Erythroblast (primary cell): ENCODE measurements at regions not wholly inside any gene's neighbourhood (a gene's known extent, or its start where the extent isn't known, plus 50 kb on each side); places are given as distances from the start of the nearest gene placed in this dataset.

Experiments used
- GATA1 ChIP-seq: IDR thresholded peaks from 2 replicates; pipeline ENCODE4 v1.6.1; 2011; ENCODE audit warnings: low read depth, mild to moderate bottlenecking, control low read depth, low read length, moderate library complexity
- POLR2A ChIP-seq: IDR thresholded peaks from 2 replicates; pipeline ENCODE4 v1.6.1; 2011; ENCODE audit warnings: mild to moderate bottlenecking, low read length

DNA sequence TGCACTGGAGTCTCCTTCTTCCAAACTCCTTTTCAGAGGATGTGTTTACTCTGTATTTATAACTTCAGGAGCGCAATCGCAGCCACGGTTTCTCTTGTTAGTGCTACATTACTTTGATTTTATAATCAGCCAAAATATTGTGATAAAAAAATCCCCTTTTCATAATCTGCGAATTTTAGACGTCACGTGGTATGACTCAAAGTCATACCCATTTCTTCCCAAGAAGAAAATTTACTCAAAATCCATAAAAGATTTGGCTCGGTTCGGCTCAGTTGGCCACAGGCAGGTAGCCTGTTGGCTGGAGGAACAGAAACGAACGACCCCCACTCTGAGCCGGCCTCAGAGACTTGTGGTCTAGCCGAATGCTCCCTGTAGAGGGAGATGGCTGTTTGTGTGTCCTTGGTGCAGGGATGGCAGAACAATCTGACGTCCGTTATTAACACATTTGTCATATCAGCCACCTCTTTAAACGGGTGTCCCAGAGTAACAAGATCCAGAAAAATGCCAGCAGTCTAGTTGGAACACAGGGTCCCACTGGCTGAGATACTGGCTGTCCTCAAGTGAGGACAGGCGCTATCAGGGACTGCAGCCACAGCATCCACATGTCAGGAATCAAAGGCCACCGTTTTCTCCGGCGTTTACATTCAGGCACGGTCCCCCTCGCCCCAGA is 247.6 kb downstream of the DLL1 start:
- TF ChIP-seq GATA1, result no peak
- no peak for TF ChIP-seq POLR2A
